Keratinocyte (primary cell): ENCODE measurements at regions not wholly inside any gene's neighbourhood (a gene's known extent, or its start where the extent isn't known, plus 50 kb on each side); places are given as distances from the start of the nearest gene placed in this dataset.

Experiments
- DNase-seq: peaks from one replicate; pipeline ENCODE4 v3.0.0-alpha.2; 2011; ENCODE audit warnings: low read depth, missing footprints, low spot score
- FAIRE-seq: peaks from 2 replicates; lab custom pipeline; 2011; peaks lifted over from hg19 to GRCh38; lab: Jason Lieb, UNC
- H2AFZ ChIP-seq: 2 replicates; pipeline ENCODE4 v1.6.0; 2012; ENCODE audit warnings: low read length, control low read depth, inconsistent platforms; ENCODE audit not compliant: control insufficient read depth
- H3K27ac ChIP-seq: 2 replicates; pipeline ENCODE4 v1.5.1; 2011; ENCODE audit warnings: low read length; ENCODE audit not compliant: control insufficient read depth, insufficient read depth
- H3K27me3 ChIP-seq: 3 replicates; pipeline ENCODE4 v1.6.0; 2011; ENCODE audit warnings: low read length; ENCODE audit not compliant: control insufficient read depth, insufficient read depth; ENCODE audit errors: extremely low read depth
- H3K36me3 ChIP-seq, 2 experiments: 2 replicates in 1 of 2; 3 replicates in 1 of 2; pipeline ENCODE4 v1.5.1; 2011; ENCODE audit warnings: low read length in 2 of 2, mild to moderate bottlenecking in 1 of 2; ENCODE audit not compliant: control insufficient read depth in 2 of 2, insufficient read depth in 2 of 2; ENCODE audit errors: extremely low read depth in 1 of 2
- H3K4me1 ChIP-seq: 3 replicates; pipeline ENCODE4 v1.5.1; 2011; ENCODE audit warnings: low read length; ENCODE audit not compliant: control insufficient read depth, insufficient read depth; ENCODE audit errors: extremely low read depth
- H3K4me2 ChIP-seq: 3 replicates; pipeline ENCODE4 v1.6.0; 2011; ENCODE audit warnings: low read depth, low read length; ENCODE audit not compliant: control insufficient read depth, insufficient read depth; ENCODE audit errors: extremely low read depth
- H3K4me3 ChIP-seq, 3 experiments: fragments of 200-600 bp in 1 of 3; sonication (generic) in 1 of 3; 2 replicates in 2 of 3; 3 replicates in 1 of 3; pipeline ENCODE4 v1.5.1; 2011 to 2016; ENCODE audit warnings: low read length in 3 of 3, mild to moderate bottlenecking in 3 of 3, control low read depth in 2 of 3, inconsistent platforms in 1 of 3, low read depth in 1 of 3, mixed read lengths in 1 of 3, mixed run types in 1 of 3, moderate library complexity in 1 of 3; ENCODE audit not compliant: control insufficient read depth in 2 of 3, insufficient read depth in 2 of 3; ENCODE audit errors: extremely low read depth in 1 of 3
- H3K79me2 ChIP-seq: 2 replicates; pipeline ENCODE4 v1.6.0; 2012; ENCODE audit warnings: low read length; ENCODE audit not compliant: control insufficient read depth, insufficient read depth
- H3K9ac ChIP-seq: 3 replicates; pipeline ENCODE4 v1.6.0; 2011; ENCODE audit warnings: low read length; ENCODE audit not compliant: control insufficient read depth, insufficient read depth; ENCODE audit errors: extremely low read depth
- H3K9me1 ChIP-seq: 3 replicates; pipeline ENCODE4 v1.6.0; 2011; ENCODE audit warnings: low read length; ENCODE audit not compliant: control insufficient read depth, insufficient read depth; ENCODE audit errors: extremely low read depth
- H3K9me3 ChIP-seq: 2 replicates; pipeline ENCODE4 v1.5.1; 2012; ENCODE audit warnings: low read depth, low read length; ENCODE audit not compliant: control insufficient read depth
- H4K20me1 ChIP-seq: 3 replicates; pipeline ENCODE4 v1.6.0; 2011; ENCODE audit warnings: low read length; ENCODE audit not compliant: control insufficient read depth, insufficient read depth; ENCODE audit errors: extremely low read depth
- CTCF ChIP-seq, 3 experiments: IDR thresholded peaks in 1 of 3; conservative IDR thresholded peaks in 1 of 3; optimal IDR thresholded peaks in 1 of 3; 2 replicates in 2 of 3; 3 replicates in 1 of 3; pipeline versions ENCODE3 to v1.5.1; 2011; ENCODE audit warnings: low read length in 3 of 3, mild to moderate bottlenecking in 3 of 3, moderate library complexity in 2 of 3, control low read depth in 1 of 3, inconsistent platforms in 1 of 3; ENCODE audit not compliant: insufficient read depth in 2 of 3; ENCODE audit errors: extremely low read depth in 1 of 3
- EZH2 ChIP-seq: IDR thresholded peaks from one replicate; pipeline ENCODE4 v1.6.1; 2012; ENCODE audit warnings: inconsistent platforms, mild to moderate bottlenecking, low read length, moderate library complexity
- dilution Hi-C: fragments of 300-500 bp; cut with MboI; formaldehyde crosslinking; loops from one replicate; pipeline ENCODE4 v1.7.0; 2020; ENCODE audit warnings: low sequenced_read_pairs; ENCODE audit not compliant: extremely low pct_ligation_motif_present

GRCh38 chr11:115928811-115929210 lies 424.6 kb upstream of the CADM1 start:
- Histone ChIP-seq H3K36me3 (no peaks in the 10 kb centered on the region), H3K79me2 (no peaks in the 10 kb centered on the region), H3K9me1 (no peaks in the 10 kb centered on the region), H2AFZ (no peak overlapping the region), H4K20me1 (no peaks in the 10 kb centered on the region), H3K27me3 (no peaks in the 10 kb centered on the region), H3K9me3 (no peaks in the 10 kb centered on the region), H3K4me3 (no peak overlapping the region), H3K9ac (no peak overlapping the region), H3K27ac (no peak overlapping the region), H3K4me2 (no peak overlapping the region), H3K4me1 (no peaks in the 10 kb centered on the region)
- TF ChIP-seq EZH2 (no peak), CTCF (optimal IDR thresholded peaks at IDR 0.05 in 1 of 3, IDR thresholded peaks at IDR 0.05 in 1 of 3, conservative IDR thresholded peaks at IDR 0.05 in 1 of 3; ENCODE audit: extremely low read depth in 1 of 3, insufficient read depth in 2 of 3, low read length in 3 of 3) (no peak)
- no peak for DNase-seq
- no peak for FAIRE-seq
- dilution Hi-C loops, result no loop called here

GRCh38 chr11:115927823-115928329 lies 423.7 kb upstream of the CADM1 start:
- Histone ChIP-seq H3K4me1 (no peaks in the 10 kb centered on the region), H3K27ac (no peak overlapping the region), H4K20me1 (no peaks in the 10 kb centered on the region), H3K9me1 (no peaks in the 10 kb centered on the region), H3K27me3 (no peaks in the 10 kb centered on the region), H3K9me3 (no peaks in the 10 kb centered on the region), H2AFZ (no peak overlapping the region), H3K79me2 (no peaks in the 10 kb centered on the region), H3K4me3 (no peak overlapping the region), H3K36me3 (no peaks in the 10 kb centered on the region), H3K9ac (no peak overlapping the region), H3K4me2 (no peak overlapping the region)
- FAIRE-seq (no peak), DNase-seq (no peak)
- dilution Hi-C loops, result no loop called here
- TF ChIP-seq EZH2, result no peak
- no peak for TF ChIP-seq CTCF (optimal IDR thresholded peaks at IDR 0.05 in 1 of 3, IDR thresholded peaks at IDR 0.05 in 1 of 3, conservative IDR thresholded peaks at IDR 0.05 in 1 of 3; ENCODE audit: extremely low read depth in 1 of 3, insufficient read depth in 2 of 3, low read length in 3 of 3)
